H1 (cell line): ENCODE measurements at regions not wholly inside any gene's neighbourhood (a gene's known extent, or its start where the extent isn't known, plus 50 kb on each side); places are given as distances from the start of the nearest gene placed in this dataset.

Experiments used
- CBX5 ChIP-seq: fragments of 300-800, 300-1000 bp; sonication (generic); IDR thresholded peaks from 2 replicates; pipeline ENCODE4 v1.7.1; 2016; ENCODE audit warnings: antibody characterized with exemption, low read length, low read depth
- CREB1 ChIP-seq: IDR thresholded peaks from 2 replicates; pipeline ENCODE4 v1.6.1; 2012; ENCODE audit warnings: inconsistent platforms
- GTF2F1 ChIP-seq: IDR thresholded peaks from 2 replicates; pipeline ENCODE4 v1.6.1; 2012; ENCODE audit warnings: low read depth, low read length, improper control_type of control experiment, borderline replicate concordance
- KDM4A ChIP-seq: IDR thresholded peaks from one replicate; pipeline ENCODE4 v1.7.1; 2012; ENCODE audit warnings: low read depth, mild to moderate bottlenecking, moderate library complexity, low read length, inconsistent platforms; ENCODE audit not compliant: severe bottlenecking
- POU5F1 ChIP-seq: IDR thresholded peaks from 2 replicates; pipeline ENCODE4 v1.6.1; 2011; ENCODE audit warnings: low read depth, mild to moderate bottlenecking, low read length, moderate library complexity
- SAP30 ChIP-seq: fragments of 300-600 bp; sonication (generic); IDR thresholded peaks from 2 replicates; pipeline ENCODE4 v1.7.1; 2012; ENCODE audit warnings: low read length, moderate library complexity, mild to moderate bottlenecking, inconsistent platforms; ENCODE audit not compliant: insufficient read depth, insufficient replicate concordance
- SRF ChIP-seq: IDR thresholded peaks from 2 replicates; pipeline ENCODE4 v1.6.1; 2011; ENCODE audit warnings: mild to moderate bottlenecking, low read depth, low read length, moderate library complexity

DNA sequence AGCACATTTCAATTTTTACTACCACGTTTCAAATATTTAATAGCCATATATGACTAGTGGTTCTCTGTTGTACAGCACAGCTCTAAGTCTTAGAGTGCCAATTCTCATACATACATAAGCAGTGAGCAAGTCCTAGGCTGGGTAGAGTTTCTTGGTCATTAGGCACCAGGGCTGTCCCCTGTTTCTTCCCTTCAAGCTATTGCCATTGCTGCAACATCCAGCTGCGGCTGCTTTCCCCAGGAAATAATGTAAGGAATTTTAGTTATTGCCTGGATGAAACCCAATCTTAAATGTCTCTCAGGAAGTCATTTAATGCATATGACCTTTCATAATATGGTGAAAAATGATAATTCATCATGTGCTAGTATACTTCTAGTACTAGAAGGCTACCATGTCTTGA, 74.1 kb upstream of the PPP3CA start (continued):
- TF ChIP-seq SAP30 = no peak
- TF ChIP-seq KDM4A = no peak
- no peak for TF ChIP-seq POU5F1
- no peak for TF ChIP-seq CREB1
- TF ChIP-seq SRF = no peak
- TF ChIP-seq GTF2F1 = no peak
- TF ChIP-seq CBX5 = no peak
